Chondrocyte (in vitro differentiated cells): ENCODE measurements at regions not wholly inside any gene's neighbourhood (a gene's known extent, or its start where the extent isn't known, plus 50 kb on each side); places are given as distances from the start of the nearest gene placed in this dataset.
A peak's percentile ranks its signal among the peaks of the same experiment; 100 is the strongest.

ENCODE experiments used
- DNase-seq: peaks from one replicate; pipeline ENCODE4 v3.0.0; 2021; ENCODE audit warnings: mixed read lengths, low spot score
- H3K27ac Mint-ChIP-seq: one replicate; pipeline ENCODE4 v1.8.0; 2021; ENCODE audit warnings: mild to moderate bottlenecking, moderate library complexity, mixed read lengths; ENCODE audit not compliant: unreplicated experiment
- H3K27me3 Mint-ChIP-seq: 2 replicates; pipeline ENCODE4 v1.8.0; 2021; ENCODE audit warnings: low read depth, mixed read lengths
- H3K36me3 Mint-ChIP-seq: 2 replicates; pipeline ENCODE4 v1.8.0; 2021; ENCODE audit warnings: low read depth, mixed read lengths
- H3K4me1 Mint-ChIP-seq: 2 replicates; pipeline ENCODE4 v1.8.0; 2021; ENCODE audit warnings: low read depth, mild to moderate bottlenecking, mixed read lengths
- H3K4me3 Mint-ChIP-seq: one replicate; pipeline ENCODE4 v1.8.0; 2021; ENCODE audit warnings: mild to moderate bottlenecking, moderate library complexity, mixed read lengths; ENCODE audit not compliant: unreplicated experiment
- H3K9me3 Mint-ChIP-seq: 2 replicates; pipeline ENCODE4 v1.8.0; 2021; ENCODE audit warnings: low read depth, mixed read lengths
- TF ChIP-seq, protein P1 (sequence below): fragments of 200-600 bp; sonication (generic); IDR thresholded peaks from 2 replicates; pipeline ENCODE4 v1.5.0; 2021; ENCODE audit warnings: antibody characterized with exemption, mild to moderate bottlenecking, moderate library complexity

DNA sequence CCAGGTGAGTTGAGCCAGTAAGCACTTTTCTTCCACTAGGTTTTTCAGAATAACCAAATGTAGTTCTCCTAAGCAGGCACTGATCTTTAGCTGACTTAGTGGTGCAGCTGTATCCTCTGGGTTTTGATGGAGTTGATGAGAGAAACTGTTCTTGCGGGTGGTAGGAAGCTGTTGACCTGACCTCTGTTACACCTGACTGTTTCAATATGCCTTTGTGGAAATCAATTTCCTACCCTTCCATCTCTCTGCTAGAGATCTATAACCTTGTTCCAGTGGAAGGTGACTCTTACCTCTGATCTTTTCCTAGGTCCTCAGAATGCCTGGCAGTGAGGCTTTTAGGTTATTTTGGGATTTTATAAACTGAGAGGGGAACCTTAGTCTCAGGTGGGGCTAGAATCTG is 51.6 kb upstream of the MACF1 start:
- Mint-ChIP-seq H3K36me3 (peaks cover 1% of the 10 kb centered on the region), H3K27me3 (no peaks in the 10 kb centered on the region), H3K4me1 (peaks cover 78% of the 10 kb centered on the region), H3K9me3 (no peaks in the 10 kb centered on the region), H3K4me3 (peak overlapping the region; percentile 0), H3K27ac (peak overlapping the region; percentile 76)
- DNase-seq: no peak
- TF ChIP-seq, protein P1, sequence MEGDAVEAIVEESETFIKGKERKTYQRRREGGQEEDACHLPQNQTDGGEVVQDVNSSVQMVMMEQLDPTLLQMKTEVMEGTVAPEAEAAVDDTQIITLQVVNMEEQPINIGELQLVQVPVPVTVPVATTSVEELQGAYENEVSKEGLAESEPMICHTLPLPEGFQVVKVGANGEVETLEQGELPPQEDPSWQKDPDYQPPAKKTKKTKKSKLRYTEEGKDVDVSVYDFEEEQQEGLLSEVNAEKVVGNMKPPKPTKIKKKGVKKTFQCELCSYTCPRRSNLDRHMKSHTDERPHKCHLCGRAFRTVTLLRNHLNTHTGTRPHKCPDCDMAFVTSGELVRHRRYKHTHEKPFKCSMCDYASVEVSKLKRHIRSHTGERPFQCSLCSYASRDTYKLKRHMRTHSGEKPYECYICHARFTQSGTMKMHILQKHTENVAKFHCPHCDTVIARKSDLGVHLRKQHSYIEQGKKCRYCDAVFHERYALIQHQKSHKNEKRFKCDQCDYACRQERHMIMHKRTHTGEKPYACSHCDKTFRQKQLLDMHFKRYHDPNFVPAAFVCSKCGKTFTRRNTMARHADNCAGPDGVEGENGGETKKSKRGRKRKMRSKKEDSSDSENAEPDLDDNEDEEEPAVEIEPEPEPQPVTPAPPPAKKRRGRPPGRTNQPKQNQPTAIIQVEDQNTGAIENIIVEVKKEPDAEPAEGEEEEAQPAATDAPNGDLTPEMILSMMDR: no peak

DNA sequence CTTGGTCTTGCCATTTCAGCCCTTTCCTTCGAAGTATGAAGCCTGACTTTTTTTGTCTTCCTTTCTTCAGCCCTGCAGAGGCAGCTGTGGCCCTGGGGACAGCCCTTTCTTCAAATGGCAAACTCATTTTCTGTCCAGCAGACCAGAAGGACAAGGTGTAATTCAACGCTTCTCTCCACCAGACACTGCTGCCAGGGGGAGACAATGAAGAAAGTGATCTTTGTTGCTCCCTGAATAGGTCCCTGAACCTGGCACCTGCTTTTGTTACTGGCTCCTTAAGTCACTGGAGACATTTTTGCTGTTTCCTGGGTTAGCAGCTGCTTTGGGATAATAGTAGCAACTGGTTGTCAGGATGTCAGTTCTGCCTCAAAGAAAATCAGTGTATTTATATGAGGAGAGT is 50.8 kb upstream of the MACF1 start:
- Mint-ChIP-seq H3K27me3 (no peaks in the 10 kb centered on the region), H3K9me3 (no peaks in the 10 kb centered on the region), H3K4me3 (no peak overlapping the region), H3K4me1 (peaks cover 79% of the 10 kb centered on the region), H3K27ac (peak overlapping the region; percentile 75), H3K36me3 (peaks cover 1% of the 10 kb centered on the region)
- TF ChIP-seq, protein P1: no peak
- no peak for DNase-seq

DNA sequence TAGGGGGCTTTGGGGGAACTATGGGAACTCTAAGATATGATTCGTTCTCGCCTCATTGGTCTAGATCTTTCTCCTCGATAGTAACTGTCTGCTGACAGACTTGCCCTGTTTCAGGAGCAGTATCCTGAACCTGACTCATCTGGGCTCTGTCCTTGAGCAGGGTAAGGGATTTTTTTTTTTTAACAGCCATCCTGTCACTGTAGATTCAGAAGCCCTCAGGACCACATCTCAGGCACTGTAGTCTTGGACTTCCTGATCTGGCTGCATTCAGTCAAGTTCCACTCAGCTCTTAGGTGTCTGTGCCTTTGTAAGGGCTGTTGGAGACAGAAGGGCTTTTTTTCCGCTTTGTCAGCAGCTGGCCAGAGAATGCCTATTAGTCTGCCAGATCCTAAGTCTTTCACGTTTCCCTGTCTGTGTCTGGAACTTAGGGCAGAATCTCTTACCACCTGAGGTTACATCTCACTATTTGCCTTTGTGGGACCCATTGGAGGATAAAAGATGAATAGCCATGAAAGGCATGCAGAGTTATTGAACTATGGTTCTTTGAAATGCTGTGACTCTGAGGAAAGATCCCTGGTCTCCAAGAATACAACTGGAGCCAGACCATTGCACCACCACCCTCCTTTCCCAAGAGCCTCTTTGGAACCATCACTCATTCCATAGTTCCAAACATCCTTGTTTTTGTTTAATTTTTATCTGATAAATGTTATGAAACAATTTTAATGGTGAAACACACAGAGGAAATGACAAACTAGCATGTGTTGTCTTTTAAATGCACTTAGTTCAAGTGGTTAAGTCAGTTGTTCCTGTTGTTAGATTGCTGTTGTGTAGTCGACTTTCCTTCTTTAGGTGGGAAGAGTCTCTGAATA is 49.7 kb upstream of the MACF1 start:
- H3K4me3 Mint-ChIP-seq: no peak overlapping the region
- TF ChIP-seq, protein P1: no peak
- peak overlapping the region; percentile 75 for H3K27ac Mint-ChIP-seq
- peaks cover 1% of the 10 kb centered on the region for H3K36me3 Mint-ChIP-seq
- peaks cover 81% of the 10 kb centered on the region for H3K4me1 Mint-ChIP-seq
- DNase-seq: no peak
- no peaks in the 10 kb centered on the region for H3K9me3 Mint-ChIP-seq
- no peaks in the 10 kb centered on the region for H3K27me3 Mint-ChIP-seq
